SU-DHL-6 (cell line): ENCODE measurements at regions not wholly inside any gene's neighbourhood (a gene's known extent, or its start where the extent isn't known, plus 50 kb on each side); places are given as distances from the start of the nearest gene placed in this dataset.

Experiments used
- CTCF ChIP-seq: fragments of 200-600 bp; sonication (generic); IDR thresholded peaks from one replicate; pipeline ENCODE4 v1.5.1; 2017; ENCODE audit warnings: antibody characterized with exemption, mild to moderate bottlenecking, low read length, moderate library complexity; ENCODE audit not compliant: insufficient read depth, poor library complexity, severe bottlenecking
- EZH2phosphoT487 ChIP-seq: fragments of 200-600 bp; sonication (generic), shearing (Covaris generic); conservative IDR thresholded peaks from 2 replicates; pipeline ENCODE4 v1.6.1; 2018; ENCODE audit warnings: mild to moderate bottlenecking, antibody characterized with exemption, low read length, moderate library complexity, mixed read lengths

DNA sequence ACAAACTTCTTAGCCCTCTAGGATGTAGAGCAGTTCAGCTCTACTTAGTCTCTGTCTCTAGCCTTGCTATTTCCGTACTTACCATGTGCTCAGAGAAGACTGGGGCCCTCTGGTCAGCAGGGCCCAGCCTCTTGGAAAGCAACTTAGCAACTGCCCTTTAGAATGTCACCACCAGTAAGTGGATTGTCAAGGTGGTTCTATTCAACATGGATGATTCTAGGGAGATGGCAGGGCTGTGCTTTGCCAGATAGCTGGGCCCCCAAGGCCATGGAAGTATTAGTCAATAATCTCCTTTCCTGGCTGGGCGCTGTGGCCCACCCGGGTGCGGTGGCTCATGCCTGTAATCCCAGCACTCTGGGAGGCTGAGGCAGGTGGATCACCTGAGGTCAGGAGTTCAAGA lies 177.6 kb upstream of the MVB12B start:
- no peak for TF ChIP-seq CTCF
- TF ChIP-seq EZH2phosphoT487: no peak
